Stimulated activated CD4-positive, alpha-beta T cell treated with anti-CD3 and anti-CD28 coated beads, TNF-alpha, amount 100 ng/mL, for 4 hours (primary cell): ENCODE measurements at regions not wholly inside any gene's neighbourhood (a gene's known extent, or its start where the extent isn't known, plus 50 kb on each side); places are given as distances from the start of the nearest gene placed in this dataset.

ENCODE experiments used
- DNase-seq, 3 experiments: peaks; one replicate each; pipeline ENCODE4 v3.0.0-alpha.2; 2020; ENCODE audit warnings: low read depth in 3 of 3

GRCh38 chr2:129723277-129724020 is 256.0 kb upstream of the RAB6C start:
- no peak for DNase-seq

GRCh38 chr2:129724021-129724757 is 255.3 kb upstream of the RAB6C start:
- no peak for DNase-seq

GRCh38 chr2:129726216-129726615 is 253.2 kb upstream of the RAB6C start:
- no peak for DNase-seq

- DNase-seq: no peak
These were observed 252.2 kb upstream of the RAB6C start for GRCh38 chr2:129727286-129727685.

- no peak for DNase-seq
These were observed 251.2 kb upstream of the RAB6C start for GRCh38 chr2:129728035-129728972.

DNA sequence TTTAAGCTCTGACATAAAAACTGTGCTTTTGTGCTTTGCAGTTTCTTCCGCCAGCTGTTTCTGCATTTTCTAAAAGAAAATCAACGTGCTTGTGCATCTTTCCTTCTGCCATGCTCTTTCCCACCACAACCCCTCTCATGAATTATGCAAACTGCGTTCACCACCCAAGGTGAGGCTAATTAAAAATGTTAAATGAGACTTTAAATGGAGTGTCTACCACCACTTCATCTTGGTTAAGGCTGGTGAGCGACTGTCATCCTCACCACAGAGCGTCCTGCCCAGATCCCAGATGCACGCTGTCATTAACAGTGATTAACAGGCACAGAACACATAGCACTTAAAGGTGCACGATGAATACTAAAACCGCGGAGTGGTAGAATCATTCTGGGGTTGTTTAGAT is 250.5 kb upstream of the RAB6C start:
- DNase-seq: no peak

DNA sequence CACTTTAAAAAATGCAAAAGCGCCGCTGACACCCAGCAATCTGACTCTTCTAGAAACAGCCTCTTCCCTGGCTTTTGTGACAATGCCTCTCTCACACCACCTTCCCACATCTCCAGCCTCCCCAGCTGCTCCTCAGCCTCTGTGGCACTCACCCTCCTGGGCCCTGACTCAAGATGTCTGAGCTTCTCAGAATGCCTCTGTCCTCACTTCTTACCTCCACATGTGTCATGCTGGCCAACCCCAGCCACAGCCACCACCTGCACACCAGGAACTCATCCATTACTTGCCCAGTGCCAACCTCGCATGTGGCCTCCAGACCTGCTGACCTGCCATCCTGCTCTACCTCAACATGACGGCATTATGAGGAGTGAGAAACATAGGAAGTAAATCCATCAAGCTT is 249.8 kb upstream of the RAB6C start:
- no peak for DNase-seq

GRCh38 chr2:129730979-129731378 is 248.5 kb upstream of the RAB6C start:
- DNase-seq: no peak

GRCh38 chr2:129731907-129732629 is 247.4 kb upstream of the RAB6C start:
- DNase-seq: no peak

DNA sequence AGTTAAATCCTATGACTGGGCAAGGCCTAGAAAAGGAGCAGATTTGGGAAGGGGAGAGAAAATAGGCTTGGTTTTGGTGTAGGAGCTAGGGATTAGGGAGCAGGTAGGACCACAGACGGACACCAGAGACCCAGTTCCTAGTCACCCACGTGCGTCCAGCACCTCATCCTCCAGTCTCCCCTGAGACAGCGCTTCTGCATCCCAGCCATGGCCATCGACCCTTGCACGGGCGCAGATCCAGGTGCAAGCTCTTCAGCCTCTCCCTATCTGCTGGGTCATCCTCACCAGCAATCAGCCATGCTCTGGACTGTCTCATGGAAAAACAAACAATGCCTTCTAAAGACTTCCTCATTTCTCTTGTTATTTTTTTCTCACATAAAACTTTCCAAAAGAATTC is 246.8 kb upstream of the RAB6C start:
- no peak for DNase-seq

DNA sequence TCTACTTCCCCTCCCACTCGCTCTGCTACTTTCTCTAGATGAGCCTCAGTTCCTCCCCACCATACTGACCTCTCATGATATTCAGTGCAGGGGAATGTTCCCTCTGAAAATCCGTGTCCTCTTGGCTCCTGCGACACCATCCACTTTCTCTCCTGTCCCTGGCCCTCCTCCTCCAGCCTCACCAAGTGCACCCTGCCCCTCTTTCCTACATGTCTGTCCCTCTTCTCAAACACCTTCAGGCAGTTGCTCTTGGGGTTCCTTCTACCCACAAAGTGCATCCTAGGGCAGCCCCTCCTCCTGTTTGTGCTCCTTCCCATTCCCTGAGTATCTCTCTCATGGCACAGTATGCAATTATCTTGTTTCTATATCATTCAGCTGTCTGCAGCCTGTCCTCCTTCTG is 246.4 kb upstream of the RAB6C start:
- no peak for DNase-seq

GRCh38 chr2:129733579-129733978 is 245.9 kb upstream of the RAB6C start:
- DNase-seq: no peak

DNA sequence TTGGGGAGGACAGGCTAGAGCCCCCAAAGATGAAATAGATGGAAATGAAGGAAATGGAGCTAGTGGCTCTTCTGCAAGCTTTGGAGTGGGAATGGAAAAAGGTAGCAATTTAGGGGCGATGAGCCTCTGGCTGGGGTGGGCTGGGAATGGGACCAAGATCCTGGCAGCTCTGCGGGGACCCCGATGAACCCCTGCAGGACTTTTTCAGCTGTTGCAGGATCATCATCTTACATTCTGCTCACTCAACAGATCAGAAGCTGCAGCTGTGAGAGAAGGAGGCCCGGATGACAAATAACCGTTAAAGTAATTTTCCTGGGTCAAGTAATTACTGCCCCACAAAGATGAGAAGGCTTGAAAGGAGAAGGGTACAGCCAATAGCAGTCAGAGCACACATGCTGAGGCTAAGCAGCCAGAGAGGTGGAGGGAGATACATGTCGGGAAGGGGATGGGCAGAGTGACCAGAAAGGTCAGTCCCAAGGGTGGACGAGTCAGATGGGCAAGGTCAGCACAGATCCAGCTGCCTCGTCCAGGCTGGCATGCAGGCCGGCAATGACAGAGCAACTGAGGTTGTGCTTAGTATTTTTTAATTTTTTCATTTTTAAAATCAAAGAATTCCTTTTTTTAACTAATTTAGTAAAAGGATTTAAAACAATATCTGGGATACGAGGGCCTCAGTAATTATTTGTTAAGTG is 245.0 kb upstream of the RAB6C start:
- no peak for DNase-seq

GRCh38 chr2:129735576-129735975 is 243.9 kb upstream of the RAB6C start:
- DNase-seq: no peak

DNA sequence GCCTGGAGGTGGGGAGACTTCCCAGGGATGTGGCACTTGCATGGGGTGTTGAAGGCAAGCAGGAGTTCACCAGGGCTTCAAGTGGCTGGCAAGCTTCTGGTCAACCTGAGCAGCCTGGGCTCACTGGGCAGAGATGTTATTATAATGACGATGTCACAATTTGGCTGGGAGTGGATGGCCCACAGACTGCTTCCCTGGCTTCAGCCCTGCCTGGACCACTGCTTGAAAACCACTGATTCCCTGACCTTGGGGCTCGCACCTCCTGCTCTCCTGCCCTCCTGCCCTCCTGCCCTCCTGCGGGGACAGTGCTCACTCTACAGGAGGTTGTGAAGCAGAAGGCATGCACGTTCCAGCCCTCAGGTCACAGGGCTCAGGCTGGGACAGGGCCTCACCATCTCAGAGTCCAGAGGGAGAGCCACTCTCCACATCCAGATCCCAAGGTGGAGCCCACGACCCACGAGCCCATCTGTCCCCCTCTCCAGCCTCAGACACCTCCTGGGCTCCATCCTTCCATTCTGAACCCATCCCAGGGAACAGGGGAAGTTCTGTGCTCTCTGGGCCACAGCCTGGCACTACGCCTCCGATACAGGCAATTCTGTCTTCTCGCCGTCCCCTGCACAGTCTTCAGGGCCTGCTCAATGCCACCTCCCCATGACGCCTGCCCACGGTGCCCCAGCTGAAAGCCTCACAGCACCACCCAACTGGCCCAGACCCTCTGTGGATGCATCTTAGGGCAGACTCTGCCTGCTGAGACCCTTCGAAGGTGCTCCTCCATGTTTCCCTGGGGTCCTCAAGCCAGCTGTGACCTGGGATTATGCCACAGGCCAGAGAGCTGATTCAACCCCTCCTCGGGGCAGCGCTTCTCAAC is 241.6 kb upstream of the RAB6C start:
- no peak for DNase-seq

DNA sequence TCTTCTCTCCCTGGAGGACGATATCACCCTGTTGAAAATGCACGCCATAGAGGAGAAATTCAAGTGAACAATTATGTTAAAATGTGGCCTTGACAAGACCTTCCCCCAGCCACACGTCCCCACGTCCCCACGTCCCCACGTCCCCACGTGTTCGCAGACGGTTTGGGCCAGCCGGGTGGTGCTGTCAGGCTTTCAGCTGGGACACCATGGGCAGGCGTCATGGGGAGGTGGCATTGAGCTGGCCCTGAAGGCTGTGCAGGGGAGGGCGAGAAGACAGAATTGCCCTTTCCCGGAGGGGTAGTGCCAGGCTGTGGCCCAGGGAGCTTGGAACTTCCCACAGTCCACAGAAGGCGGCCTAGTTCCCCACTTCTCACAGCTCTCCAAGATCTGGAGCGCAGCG is 240.7 kb upstream of the RAB6C start:
- DNase-seq: no peak

- no peak for DNase-seq
These were observed 239.0 kb upstream of the RAB6C start for GRCh38 chr2:129740504-129740903.

- DNase-seq: no peak
These were observed 238.3 kb upstream of the RAB6C start for GRCh38 chr2:129741165-129741564.

DNA sequence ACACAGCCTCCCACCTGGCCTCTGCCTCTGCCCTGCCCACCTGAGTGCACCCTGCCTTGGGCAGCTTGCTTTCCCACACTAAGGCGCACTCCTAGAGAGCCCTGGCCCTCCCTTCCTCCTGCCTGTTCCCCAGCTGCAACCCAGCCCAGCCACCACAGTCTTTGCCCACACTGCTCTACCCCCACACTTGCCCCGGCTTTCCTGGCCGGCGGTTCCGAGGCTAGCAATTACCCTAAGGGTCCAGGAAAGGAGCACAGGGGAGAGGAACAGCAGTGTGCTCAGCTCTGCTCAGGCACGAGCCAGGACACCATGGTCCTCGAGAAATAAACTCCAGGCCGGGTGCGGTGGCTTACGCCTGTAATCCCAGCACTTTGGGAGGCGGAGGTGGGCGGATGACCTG is 237.8 kb upstream of the RAB6C start:
- DNase-seq: no peak
